MM.1S (cell line): ENCODE measurements at regions not wholly inside any gene's neighbourhood (a gene's known extent, or its start where the extent isn't known, plus 50 kb on each side); places are given as distances from the start of the nearest gene placed in this dataset.

ENCODE experiments used
- DNase-seq: peaks from one replicate; pipeline ENCODE4 v3.0.0-alpha.2; 2015
- H2AFZ ChIP-seq: fragments of 300-600 bp; sonication (generic); 2 replicates; pipeline ENCODE4 v1.6.0; 2016; ENCODE audit warnings: antibody characterized with exemption, low read length
- H3F3A ChIP-seq: fragments of 300-600 bp; sonication (generic); 2 replicates; pipeline ENCODE4 v1.6.1; 2016; ENCODE audit warnings: mild to moderate bottlenecking, antibody characterized with exemption, low read length, moderate library complexity, mixed read lengths; ENCODE audit not compliant: insufficient read depth
- H3K27ac ChIP-seq: fragments of 300-600 bp; sonication (generic); 2 replicates; pipeline ENCODE4 v1.5.1; 2016; ENCODE audit warnings: mild to moderate bottlenecking, low read length
- H3K27me3 ChIP-seq: fragments of 300-600 bp; sonication (generic); replicated peaks from 2 replicates; pipeline ENCODE4 v1.6.0; 2016; ENCODE audit warnings: low read length; ENCODE audit not compliant: insufficient read depth
- H3K36me3 ChIP-seq: fragments of 300-600 bp; sonication (generic); replicated peaks from 2 replicates; pipeline ENCODE4 v1.6.1; 2016; ENCODE audit warnings: mild to moderate bottlenecking, low read length, mixed read lengths; ENCODE audit not compliant: insufficient read depth
- H3K4me1 ChIP-seq: fragments of 300-600 bp; sonication (generic); 2 replicates; pipeline ENCODE4 v1.6.1; 2016; ENCODE audit warnings: low read length, mixed read lengths
- H3K4me2 ChIP-seq: fragments of 300-600 bp; sonication (generic); 2 replicates; pipeline ENCODE4 v1.6.0; 2016; ENCODE audit warnings: low read depth, low read length
- H3K4me3 ChIP-seq: fragments of 300-600 bp; sonication (generic); 2 replicates; pipeline ENCODE4 v1.5.1; 2016; ENCODE audit warnings: low read length, mixed read lengths
- H3K79me2 ChIP-seq: fragments of 300-600 bp; sonication (generic); 2 replicates; pipeline ENCODE4 v1.6.1; 2016; ENCODE audit warnings: mixed run types, low read length, mixed read lengths
- H3K9ac ChIP-seq: fragments of 300-600 bp; sonication (generic); 2 replicates; pipeline ENCODE4 v1.6.1; 2016; ENCODE audit warnings: low read length, mixed read lengths
- H3K9me2 ChIP-seq: fragments of 300-600 bp; sonication (generic); replicated peaks from 2 replicates; pipeline ENCODE4 v1.6.1; 2016; ENCODE audit warnings: mild to moderate bottlenecking, low read length, mixed read lengths; ENCODE audit not compliant: insufficient read depth
- H3K9me3 ChIP-seq: fragments of 300-600 bp; sonication (generic); replicated peaks from 2 replicates; pipeline ENCODE4 v1.6.1; 2016; ENCODE audit warnings: mild to moderate bottlenecking, low read length, mixed read lengths; ENCODE audit not compliant: insufficient read depth
- H4K20me1 ChIP-seq: fragments of 300-600 bp; sonication (generic); 2 replicates; pipeline ENCODE4 v1.6.1; 2016; ENCODE audit warnings: mild to moderate bottlenecking, low read length, moderate library complexity, mixed read lengths; ENCODE audit not compliant: insufficient read depth
- EZH2 ChIP-seq: fragments of 300-600 bp; sonication (generic); optimal IDR thresholded peaks from 2 replicates; pipeline ENCODE3; 2017; ENCODE audit warnings: low read depth, mild to moderate bottlenecking, antibody characterized with exemption, low read length, mixed read lengths
- EZH2phosphoT487 ChIP-seq: fragments of 300-600 bp; sonication (generic); IDR thresholded peaks from 2 replicates; pipeline ENCODE4 v1.6.1; 2018; ENCODE audit warnings: antibody characterized with exemption, low read length
- TF ChIP-seq, protein P1 (sequence below): fragments of 300-600 bp; sonication (generic); IDR thresholded peaks from 2 replicates; pipeline ENCODE4 v1.5.1; 2016; ENCODE audit warnings: antibody characterized with exemption, low read length, mixed read lengths

DNA sequence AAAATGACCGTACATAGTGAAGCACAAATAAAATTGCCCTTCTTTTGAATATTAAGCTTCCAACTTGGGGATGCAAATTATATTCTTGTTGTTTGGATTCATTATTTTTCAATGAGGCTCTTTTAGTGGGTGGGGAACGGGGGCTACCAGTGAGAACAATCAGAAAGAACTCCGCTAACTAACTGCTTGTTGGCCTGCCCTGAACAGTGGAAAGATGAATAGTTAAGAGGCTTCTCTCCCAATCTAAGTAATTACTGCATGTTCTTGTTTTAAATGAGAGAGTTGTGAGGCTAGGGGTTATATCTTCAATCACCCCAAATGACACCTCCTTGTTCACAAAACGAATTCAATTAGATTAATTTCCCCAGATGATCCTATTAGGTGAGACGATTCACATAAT lies 322.0 kb downstream of the FAT3 start:
- Histone ChIP-seq H3K27me3 (no peaks in the 10 kb centered on the region), H3K27ac (no peak overlapping the region), H3K4me2 (no peak overlapping the region), H2AFZ (no peak overlapping the region), H3K4me1 (no peaks in the 10 kb centered on the region), H3K9me2 (no peaks in the 10 kb centered on the region), H3K9ac (no peak overlapping the region), H3K9me3 (no peaks in the 10 kb centered on the region), H3K36me3 (no peaks in the 10 kb centered on the region), H4K20me1 (no peaks in the 10 kb centered on the region), H3K79me2 (no peaks in the 10 kb centered on the region), H3K4me3 (no peak overlapping the region), H3F3A (no peaks in the 10 kb centered on the region)
- TF ChIP-seq EZH2 (no peak), EZH2phosphoT487 (no peak)
- TF ChIP-seq, protein P1, sequence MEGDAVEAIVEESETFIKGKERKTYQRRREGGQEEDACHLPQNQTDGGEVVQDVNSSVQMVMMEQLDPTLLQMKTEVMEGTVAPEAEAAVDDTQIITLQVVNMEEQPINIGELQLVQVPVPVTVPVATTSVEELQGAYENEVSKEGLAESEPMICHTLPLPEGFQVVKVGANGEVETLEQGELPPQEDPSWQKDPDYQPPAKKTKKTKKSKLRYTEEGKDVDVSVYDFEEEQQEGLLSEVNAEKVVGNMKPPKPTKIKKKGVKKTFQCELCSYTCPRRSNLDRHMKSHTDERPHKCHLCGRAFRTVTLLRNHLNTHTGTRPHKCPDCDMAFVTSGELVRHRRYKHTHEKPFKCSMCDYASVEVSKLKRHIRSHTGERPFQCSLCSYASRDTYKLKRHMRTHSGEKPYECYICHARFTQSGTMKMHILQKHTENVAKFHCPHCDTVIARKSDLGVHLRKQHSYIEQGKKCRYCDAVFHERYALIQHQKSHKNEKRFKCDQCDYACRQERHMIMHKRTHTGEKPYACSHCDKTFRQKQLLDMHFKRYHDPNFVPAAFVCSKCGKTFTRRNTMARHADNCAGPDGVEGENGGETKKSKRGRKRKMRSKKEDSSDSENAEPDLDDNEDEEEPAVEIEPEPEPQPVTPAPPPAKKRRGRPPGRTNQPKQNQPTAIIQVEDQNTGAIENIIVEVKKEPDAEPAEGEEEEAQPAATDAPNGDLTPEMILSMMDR: no peak
- no peak for DNase-seq

DNA sequence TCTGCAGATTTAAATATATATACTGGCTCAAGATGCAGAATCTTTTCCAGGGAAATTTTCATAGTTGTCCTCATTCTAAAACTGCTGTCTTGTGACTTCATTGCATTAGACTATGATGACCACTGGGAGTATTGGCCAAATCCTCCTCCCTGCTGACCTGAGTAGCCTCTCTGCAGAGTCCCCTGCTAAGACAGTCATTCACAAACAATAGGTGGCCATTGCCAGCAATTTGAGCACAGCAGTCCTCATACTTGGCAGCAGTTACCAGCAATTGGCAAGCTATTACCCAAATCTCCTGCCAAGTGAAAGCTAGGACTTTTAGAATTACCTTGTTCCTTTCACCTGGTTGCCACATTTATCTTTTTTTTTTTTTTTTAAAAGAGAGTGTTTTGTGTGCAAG lies 325.8 kb downstream of the FAT3 start:
- no peak for TF ChIP-seq EZH2
- TF ChIP-seq, protein P1: no peak
- TF ChIP-seq EZH2phosphoT487: no peak
- H3K27me3 ChIP-seq: no peaks in the 10 kb centered on the region
- H3K36me3 ChIP-seq: no peaks in the 10 kb centered on the region
- H3K4me2 ChIP-seq: no peak overlapping the region
- H3K4me1 ChIP-seq: no peaks in the 10 kb centered on the region
- DNase-seq: no peak
- no peak overlapping the region for H3K27ac ChIP-seq
- H3K4me3 ChIP-seq: no peak overlapping the region
- no peaks in the 10 kb centered on the region for H3K9me2 ChIP-seq
- no peak overlapping the region for H2AFZ ChIP-seq
- H3K9ac ChIP-seq: no peak overlapping the region
- H3K9me3 ChIP-seq: no peaks in the 10 kb centered on the region
- H4K20me1 ChIP-seq: no peaks in the 10 kb centered on the region
- no peaks in the 10 kb centered on the region for H3K79me2 ChIP-seq
- H3F3A ChIP-seq: no peaks in the 10 kb centered on the region

DNA sequence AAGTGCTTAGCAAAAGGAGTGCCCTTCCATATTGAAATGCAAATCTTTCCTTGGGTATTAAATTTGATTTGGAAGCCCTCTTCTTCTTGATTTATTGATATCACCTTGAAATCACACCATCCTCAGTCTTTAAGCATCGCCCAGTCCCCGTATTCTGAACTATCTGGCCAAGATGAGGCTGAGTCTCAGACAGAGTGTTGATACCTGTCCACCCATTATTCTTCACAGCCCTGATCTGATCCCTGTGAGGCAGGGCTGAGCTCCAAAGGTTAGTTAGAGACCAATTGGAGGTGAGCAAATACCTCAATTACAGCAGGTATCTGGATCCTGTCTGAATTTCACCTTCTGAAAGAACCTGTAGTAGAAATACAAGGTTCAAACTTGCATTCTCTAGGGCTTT lies 326.3 kb downstream of the FAT3 start:
- Histone ChIP-seq H3K9me3 (no peaks in the 10 kb centered on the region), H3K4me1 (no peaks in the 10 kb centered on the region), H3K27me3 (no peaks in the 10 kb centered on the region), H3K36me3 (no peaks in the 10 kb centered on the region), H3K4me2 (no peak overlapping the region), H3K9ac (no peak overlapping the region), H3K4me3 (no peak overlapping the region), H3K79me2 (no peaks in the 10 kb centered on the region), H2AFZ (no peak overlapping the region), H3K27ac (no peak overlapping the region), H4K20me1 (no peaks in the 10 kb centered on the region), H3K9me2 (no peaks in the 10 kb centered on the region), H3F3A (no peaks in the 10 kb centered on the region)
- DNase-seq: no peak
- no peak for TF ChIP-seq EZH2phosphoT487
- no peak for TF ChIP-seq EZH2
- TF ChIP-seq, protein P1: no peak
